Activated T-helper 17 cell treated with anti-CD3 and anti-CD28 coated beads, Interleukin-2, amount 50 U/mL, for 72 hours (primary cell): ENCODE measurements at regions not wholly inside any gene's neighbourhood (a gene's known extent, or its start where the extent isn't known, plus 50 kb on each side); places are given as distances from the start of the nearest gene placed in this dataset.

Experiments
- ATAC-seq: fragments of 150-1000 bp; cut with Tn5 transposase; replicated peaks from 2 replicates; pipeline ENCODE4 v1.10.0; 2021; ENCODE audit warnings: mild to moderate bottlenecking, moderate library complexity
- H3K27ac Mint-ChIP-seq: one replicate; pipeline ENCODE4 v1.8.0; 2022; ENCODE audit warnings: mixed read lengths
- H3K27me3 Mint-ChIP-seq: one replicate; pipeline ENCODE4 v1.8.0; 2022; ENCODE audit warnings: mixed read lengths
- H3K36me3 Mint-ChIP-seq: one replicate; pipeline ENCODE4 v1.8.0; 2022; ENCODE audit warnings: low read depth, mild to moderate bottlenecking, mixed read lengths
- H3K4me1 Mint-ChIP-seq: one replicate; pipeline ENCODE4 v1.8.0; 2022; ENCODE audit warnings: mixed read lengths
- H3K4me3 Mint-ChIP-seq: one replicate; pipeline ENCODE4 v1.8.0; 2022; ENCODE audit warnings: mild to moderate bottlenecking, mixed read lengths
- H3K9me3 Mint-ChIP-seq: one replicate; pipeline ENCODE4 v1.8.0; 2022; ENCODE audit warnings: mixed read lengths

GRCh38 chrX:130974323-130974722 is 71.3 kb upstream of the ENOX2 start:
- no peaks in the 10 kb centered on the region for H3K27me3 Mint-ChIP-seq
- no peaks in the 10 kb centered on the region for H3K4me1 Mint-ChIP-seq
- no peak for ATAC-seq
- H3K4me3 Mint-ChIP-seq: no peak overlapping the region
- no peak overlapping the region for H3K27ac Mint-ChIP-seq
- H3K9me3 Mint-ChIP-seq: no peaks in the 10 kb centered on the region
- no peaks in the 10 kb centered on the region for H3K36me3 Mint-ChIP-seq

- Mint-ChIP-seq H3K4me3 (no peak overlapping the region), H3K27me3 (no peaks in the 10 kb centered on the region), H3K27ac (no peak overlapping the region), H3K9me3 (no peaks in the 10 kb centered on the region), H3K4me1 (no peaks in the 10 kb centered on the region), H3K36me3 (no peaks in the 10 kb centered on the region)
- ATAC-seq: peak; percentile 44
These were observed 72.9 kb upstream of the ENOX2 start for GRCh38 chrX:130975947-130976346.

- Mint-ChIP-seq H3K27me3 (no peaks in the 10 kb centered on the region), H3K4me3 (no peak overlapping the region), H3K27ac (no peak overlapping the region), H3K4me1 (no peaks in the 10 kb centered on the region), H3K9me3 (no peaks in the 10 kb centered on the region), H3K36me3 (no peaks in the 10 kb centered on the region)
- no peak for ATAC-seq
These were observed 76.3 kb upstream of the ARHGAP36 start for GRCh38 chrX:130981836-130982235.

- H3K4me3 Mint-ChIP-seq: no peak overlapping the region
- ATAC-seq: no peak
- no peaks in the 10 kb centered on the region for H3K9me3 Mint-ChIP-seq
- no peak overlapping the region for H3K27ac Mint-ChIP-seq
- H3K36me3 Mint-ChIP-seq: no peaks in the 10 kb centered on the region
- H3K27me3 Mint-ChIP-seq: no peaks in the 10 kb centered on the region
- H3K4me1 Mint-ChIP-seq: no peaks in the 10 kb centered on the region
These were observed 73.4 kb upstream of the ARHGAP36 start for GRCh38 chrX:130984782-130985181.

GRCh38 chrX:130987241-130987640 is 70.9 kb upstream of the ARHGAP36 start:
- Mint-ChIP-seq H3K27ac (no peak overlapping the region), H3K9me3 (no peaks in the 10 kb centered on the region), H3K27me3 (no peaks in the 10 kb centered on the region), H3K4me3 (no peak overlapping the region), H3K36me3 (no peaks in the 10 kb centered on the region), H3K4me1 (no peaks in the 10 kb centered on the region)
- no peak for ATAC-seq

GRCh38 chrX:130990723-130991122 is 67.4 kb upstream of the ARHGAP36 start:
- no peak overlapping the region for H3K27ac Mint-ChIP-seq
- peaks cover 6% of the 10 kb centered on the region for H3K27me3 Mint-ChIP-seq
- H3K4me3 Mint-ChIP-seq: no peak overlapping the region
- no peaks in the 10 kb centered on the region for H3K9me3 Mint-ChIP-seq
- H3K4me1 Mint-ChIP-seq: no peaks in the 10 kb centered on the region
- H3K36me3 Mint-ChIP-seq: no peaks in the 10 kb centered on the region
- no peak for ATAC-seq

GRCh38 chrX:130994671-130995070 is 63.5 kb upstream of the ARHGAP36 start:
- H3K27ac Mint-ChIP-seq: no peak overlapping the region
- no peaks in the 10 kb centered on the region for H3K9me3 Mint-ChIP-seq
- peaks cover 6% of the 10 kb centered on the region for H3K27me3 Mint-ChIP-seq

GRCh38 chrX:130995439-130995838 is 62.7 kb upstream of the ARHGAP36 start:
- no peaks in the 10 kb centered on the region for H3K36me3 Mint-ChIP-seq
- H3K4me1 Mint-ChIP-seq: no peaks in the 10 kb centered on the region
- H3K9me3 Mint-ChIP-seq: no peaks in the 10 kb centered on the region
- no peak overlapping the region for H3K4me3 Mint-ChIP-seq
- peaks cover 6% of the 10 kb centered on the region for H3K27me3 Mint-ChIP-seq
- no peak overlapping the region for H3K27ac Mint-ChIP-seq
- ATAC-seq: no peak

More at GRCh38 chrX:130994671-130995070, 63.5 kb upstream of the ARHGAP36 start:
- no peaks in the 10 kb centered on the region for H3K36me3 Mint-ChIP-seq
- no peak for ATAC-seq
- H3K4me3 Mint-ChIP-seq: no peak overlapping the region
- no peaks in the 10 kb centered on the region for H3K4me1 Mint-ChIP-seq

- H3K4me1 Mint-ChIP-seq: no peaks in the 10 kb centered on the region
- H3K27me3 Mint-ChIP-seq: peaks cover 6% of the 10 kb centered on the region
- ATAC-seq: no peak
- H3K27ac Mint-ChIP-seq: no peak overlapping the region
- no peaks in the 10 kb centered on the region for H3K9me3 Mint-ChIP-seq
- no peaks in the 10 kb centered on the region for H3K36me3 Mint-ChIP-seq
- H3K4me3 Mint-ChIP-seq: no peak overlapping the region
These were observed 60.8 kb upstream of the ARHGAP36 start for GRCh38 chrX:130997314-130997713.

GRCh38 chrX:130999360-130999759 is 58.8 kb upstream of the ARHGAP36 start:
- Mint-ChIP-seq H3K4me1 (no peaks in the 10 kb centered on the region), H3K27me3 (no peaks in the 10 kb centered on the region), H3K36me3 (no peaks in the 10 kb centered on the region), H3K27ac (no peak overlapping the region), H3K4me3 (no peak overlapping the region), H3K9me3 (no peaks in the 10 kb centered on the region)
- no peak for ATAC-seq
